Lower leg skin (tissue), 4 donors: ENCODE measurements at regions not wholly inside any gene's neighbourhood (a gene's known extent, or its start where the extent isn't known, plus 50 kb on each side); places are given as distances from the start of the nearest gene placed in this dataset.

Experiments used
- DNase-seq, 2 donors: peaks; one replicate each; pipeline ENCODE4 v3.0.0-alpha.2; 2019; ENCODE audit warnings: low spot score in 2 of 2
- H3K4me3 ChIP-seq: fragments of 200-600 bp; sonication (generic); 2 replicates; pipeline ENCODE4 v1.5.1; 2017; ENCODE audit warnings: mild to moderate bottlenecking, low read depth; ENCODE audit not compliant: poor library complexity, severe bottlenecking
- CTCF ChIP-seq, 3 donors: fragments of 450-650 bp; IDR thresholded peaks; one replicate each; pipeline ENCODE4 v1.5.1; 2016; ENCODE audit warnings: antibody characterized with exemption in 3 of 3, mild to moderate bottlenecking in 3 of 3, moderate library complexity in 2 of 3
- POLR2A ChIP-seq, 2 donors: fragments of 450-650 bp; IDR thresholded peaks; one replicate each; pipeline ENCODE4 v1.6.1; 2016 to 2017; ENCODE audit warnings: antibody characterized with exemption in 2 of 2, mild to moderate bottlenecking in 1 of 2, moderate library complexity in 1 of 2
- WGBS, 2 donors: methylation state at CpG; one replicate each; pipeline ENCODE4 v1.1.5; 2018; 5-methylcytosine and 5-hydroxymethylcytosine counted together
- intact Hi-C: fragments of 100-400 bp; cut with DNase I; formaldehyde crosslinking; loops from one replicate; pipeline ENCODE4 v1.15.0; 2023; ENCODE audit warnings: low total_unique reads

GRCh38 chr6:155708100-155708499 is 252.5 kb upstream of the NOX3 start:
- no peak overlapping the region for H3K4me3 ChIP-seq
- TF ChIP-seq CTCF (IDR thresholded peaks at IDR 0.05): no peak
- TF ChIP-seq POLR2A (IDR thresholded peaks at IDR 0.05): no peak
- WGBS, 2 donors: 97 to 100% methylated on average over 5 of the region's 5 CpGs
- no peak for DNase-seq
- intact Hi-C loops: no loop called here

- no peak overlapping the region for H3K4me3 ChIP-seq
- 92 to 96% methylated on average over 1 of the region's 1 CpG for WGBS, 2 donors
- no peak for TF ChIP-seq POLR2A (IDR thresholded peaks at IDR 0.05)
- TF ChIP-seq CTCF (IDR thresholded peaks at IDR 0.05): no peak
- intact Hi-C loops: no loop called here
- DNase-seq: no peak
These were observed 251.2 kb upstream of the NOX3 start for GRCh38 chr6:155706806-155707205.

- WGBS, 2 donors: 74 to 82% methylated on average over 2 of the region's 2 CpGs
- TF ChIP-seq CTCF (IDR thresholded peaks at IDR 0.05) (no peak), POLR2A (IDR thresholded peaks at IDR 0.05) (no peak)
- intact Hi-C loops: no loop called here
- H3K4me3 ChIP-seq: no peak overlapping the region
- no peak for DNase-seq
These were observed 250.7 kb upstream of the NOX3 start for GRCh38 chr6:155706341-155706740.

- WGBS, 2 donors: 71% methylated on average over 6 of the region's 6 CpGs
- H3K4me3 ChIP-seq: no peak overlapping the region
- no peak for TF ChIP-seq CTCF (IDR thresholded peaks at IDR 0.05)
- TF ChIP-seq POLR2A (IDR thresholded peaks at IDR 0.05): no peak
- DNase-seq: no peak
- intact Hi-C loops: no loop called here
These were observed 245.7 kb upstream of the NOX3 start for GRCh38 chr6:155701342-155701741.

GRCh38 chr6:155695495-155695894 is 239.9 kb upstream of the NOX3 start:
- 87 to 89% methylated on average over 7 of the region's 7 CpGs for WGBS, 2 donors
- TF ChIP-seq CTCF (IDR thresholded peaks at IDR 0.05): no peak
- no peak overlapping the region for H3K4me3 ChIP-seq
- intact Hi-C loops: no loop called here
- DNase-seq: no peak

- DNase-seq: no peak
- TF ChIP-seq CTCF (IDR thresholded peaks at IDR 0.05) (no peak), POLR2A (IDR thresholded peaks at IDR 0.05) (no peak)
- intact Hi-C loops: no loop called here
- H3K4me3 ChIP-seq: no peak overlapping the region
- 79 to 87% methylated on average over 3 of the region's 3 CpGs for WGBS, 2 donors
These were observed 238.8 kb upstream of the NOX3 start for GRCh38 chr6:155694419-155694790.
